ENCODE measurements at regions not wholly inside any gene's neighbourhood (a gene's known extent, or its start where the extent isn't known, plus 50 kb on each side); places are given as distances from the start of the nearest gene placed in this dataset.

DNA sequence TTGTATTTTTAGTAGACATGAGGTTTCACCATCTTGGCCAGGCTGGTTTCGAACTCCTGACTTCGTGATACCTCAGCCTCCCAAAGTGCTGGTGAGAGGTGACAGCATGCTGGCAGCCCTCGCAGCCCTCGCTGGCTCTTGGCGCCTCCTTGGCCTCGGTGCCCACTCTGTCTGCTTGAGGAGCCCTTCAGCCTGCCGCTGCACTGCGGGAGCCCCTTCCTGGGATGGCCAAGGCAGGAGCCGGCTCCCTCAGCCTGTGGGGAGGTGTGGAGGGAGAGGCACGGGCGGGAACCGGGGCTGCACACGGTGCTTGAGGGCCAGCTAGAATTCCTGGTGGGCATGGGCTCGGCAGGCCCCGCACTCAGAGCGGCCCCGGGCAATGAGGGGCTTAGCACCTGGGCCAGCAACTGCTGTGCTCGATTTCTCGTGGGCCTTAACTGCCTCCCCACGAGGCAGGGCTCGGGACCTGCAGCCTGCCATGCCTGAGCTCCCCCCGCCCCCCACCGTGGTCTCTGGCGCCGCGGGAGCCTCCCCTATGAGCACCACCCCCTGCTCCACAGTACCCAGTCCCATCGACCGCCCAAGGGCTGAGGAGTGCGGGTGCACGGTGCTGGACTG is 96.5 kb upstream of the RHOBTB1 start:
- TF ChIP-seq HDGF (IDR thresholded peaks at IDR 0.05; ENCODE audit: borderline replicate concordance) = no peak
- no peak for TF ChIP-seq ELF4 (IDR thresholded peaks at IDR 0.05)
- TF ChIP-seq NFRKB (IDR thresholded peaks at IDR 0.05) = no peak
- TF ChIP-seq ARNT (IDR thresholded peaks at IDR 0.05) = no peak
